MG63 (cell line): ENCODE measurements at regions not wholly inside any gene's neighbourhood (a gene's known extent, or its start where the extent isn't known, plus 50 kb on each side); places are given as distances from the start of the nearest gene placed in this dataset.
"Not testable (repeated sequence)": the region's sequence is repeated elsewhere in the genome, so short reads cannot be mapped to it uniquely, and the experiment has no call there.

ENCODE experiments used
- DNase-seq: peaks from one replicate; pipeline ENCODE4 v3.0.0-alpha.2; 2020
- H3K27me3 ChIP-seq: fragments of 250-450 bp; sonication (Bioruptor Pico); 2 replicates; pipeline ENCODE4 v1.5.1; 2020; ENCODE audit warnings: mild to moderate bottlenecking, moderate library complexity
- H3K36me3 ChIP-seq: fragments of 250-450 bp; sonication (Bioruptor Pico); 2 replicates; pipeline ENCODE4 v1.5.1; 2020; ENCODE audit warnings: mild to moderate bottlenecking, moderate library complexity
- H3K4me3 ChIP-seq: fragments of 250-450 bp; sonication (Bioruptor Pico); 2 replicates; pipeline ENCODE4 v1.5.1; 2020; ENCODE audit warnings: mild to moderate bottlenecking, moderate library complexity
- H3K9me3 ChIP-seq: fragments of 250-450 bp; sonication (Bioruptor Pico); 2 replicates; pipeline ENCODE4 v1.5.1; 2020; ENCODE audit warnings: mild to moderate bottlenecking, moderate library complexity

DNA sequence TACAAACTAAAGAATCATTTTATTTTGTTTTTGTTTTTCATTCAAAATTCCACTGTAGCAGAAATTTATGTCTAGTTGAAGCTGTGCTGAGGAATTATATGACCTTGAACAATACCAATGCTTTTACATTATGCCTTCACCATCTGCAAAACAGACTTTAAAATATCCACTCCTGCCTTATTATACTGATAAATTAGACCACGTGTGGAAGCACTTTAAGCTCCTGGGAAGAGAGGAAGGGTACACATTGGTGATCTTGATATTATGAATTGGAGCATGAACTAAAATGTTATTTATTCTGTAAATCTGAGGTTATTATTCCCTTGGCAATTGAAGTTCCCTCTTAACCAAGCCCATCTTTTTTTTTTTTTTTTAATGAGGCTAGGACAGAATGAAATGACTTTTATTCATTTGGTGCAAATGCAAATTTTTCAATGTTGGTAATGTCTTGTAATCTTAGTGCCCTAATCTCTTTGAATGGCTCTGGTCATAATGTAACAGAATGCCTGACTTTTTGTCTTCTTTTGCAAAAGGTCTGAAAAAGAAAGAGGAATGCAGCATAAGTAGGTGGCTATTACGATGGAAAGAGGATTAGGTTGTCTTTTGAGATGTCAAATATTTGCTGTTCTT lies 139.9 kb upstream of the COBL start:
- no peak for DNase-seq

DNA sequence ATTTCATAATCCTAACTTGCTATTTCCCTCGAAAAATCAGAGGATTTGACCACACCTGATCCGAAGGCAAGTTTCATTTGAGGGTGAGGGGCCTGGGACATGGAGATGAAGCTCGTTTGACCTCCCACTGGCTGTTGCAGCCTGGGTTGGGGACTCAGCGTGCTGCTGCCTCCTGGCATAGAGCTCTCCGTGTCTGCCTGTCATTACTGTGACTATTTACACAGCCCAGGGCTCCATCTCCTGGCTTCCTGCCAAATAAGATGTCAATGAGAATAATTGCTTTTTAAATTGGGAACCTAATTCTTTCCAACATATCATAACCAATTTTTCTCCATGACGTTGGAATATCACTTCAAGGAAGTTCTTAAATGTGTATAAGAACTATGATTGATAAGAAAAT lies 139.3 kb upstream of the COBL start:
- Histone ChIP-seq H3K4me3 (no peak overlapping the region), H3K9me3 (no peaks in the 10 kb centered on the region), H3K27me3 (no peaks in the 10 kb centered on the region)

More for the DNA sequence above, 139.9 kb upstream of the COBL start:
- Histone ChIP-seq H3K9me3 (no peaks in the 10 kb centered on the region), H3K36me3 (no peaks in the 10 kb centered on the region), H3K4me3 (no peak overlapping the region), H3K27me3 (no peaks in the 10 kb centered on the region)

DNA sequence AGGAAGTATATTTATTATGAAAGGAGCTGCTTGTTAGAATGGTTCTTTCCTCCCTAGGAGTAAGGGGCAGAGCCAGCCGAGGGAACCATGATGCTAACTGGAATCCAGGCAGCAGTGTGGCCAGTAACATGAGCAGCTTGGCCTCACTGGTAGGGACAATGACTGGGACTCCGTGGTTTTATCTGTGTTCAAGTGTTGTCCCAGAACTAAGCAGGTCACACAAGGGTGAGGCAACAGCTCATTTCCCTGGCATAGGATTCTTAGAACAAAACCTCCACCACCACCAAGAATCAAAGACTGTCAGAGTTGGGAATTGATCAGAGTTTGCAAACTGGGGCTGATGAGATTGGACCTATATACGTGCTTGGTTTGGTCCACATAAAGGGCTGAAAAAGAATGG lies 138.9 kb upstream of the COBL start:
- H3K9me3 ChIP-seq = no peaks in the 10 kb centered on the region
- no peaks in the 10 kb centered on the region for H3K36me3 ChIP-seq
- DNase-seq = no peak
- no peaks in the 10 kb centered on the region for H3K27me3 ChIP-seq
- H3K4me3 ChIP-seq = no peak overlapping the region

More for the DNA sequence above, 139.3 kb upstream of the COBL start:
- no peaks in the 10 kb centered on the region for H3K36me3 ChIP-seq
- DNase-seq = no peak

DNA sequence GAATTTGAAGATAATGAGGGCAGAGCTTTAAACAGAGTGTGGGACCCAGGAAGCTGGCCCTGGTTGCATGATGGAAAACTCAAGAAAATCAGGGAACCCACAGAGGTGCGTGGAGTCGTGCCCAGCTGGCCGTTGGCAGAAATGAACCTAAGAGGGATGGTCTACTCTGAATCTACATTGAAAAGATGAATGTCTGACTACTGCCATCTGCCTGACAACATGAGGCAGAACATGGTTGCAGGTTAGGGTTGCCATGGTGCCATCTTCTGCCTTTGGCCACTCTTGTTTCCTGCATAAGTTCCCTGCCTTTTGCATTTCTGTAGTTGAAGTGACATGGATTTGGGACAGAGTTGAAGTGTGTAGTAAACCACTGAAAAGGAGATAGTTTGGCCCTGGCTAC lies 138.5 kb upstream of the COBL start:
- no peak for DNase-seq
- Histone ChIP-seq H3K4me3 (no peak overlapping the region), H3K9me3 (no peaks in the 10 kb centered on the region), H3K36me3 (no peaks in the 10 kb centered on the region), H3K27me3 (no peaks in the 10 kb centered on the region)

DNA sequence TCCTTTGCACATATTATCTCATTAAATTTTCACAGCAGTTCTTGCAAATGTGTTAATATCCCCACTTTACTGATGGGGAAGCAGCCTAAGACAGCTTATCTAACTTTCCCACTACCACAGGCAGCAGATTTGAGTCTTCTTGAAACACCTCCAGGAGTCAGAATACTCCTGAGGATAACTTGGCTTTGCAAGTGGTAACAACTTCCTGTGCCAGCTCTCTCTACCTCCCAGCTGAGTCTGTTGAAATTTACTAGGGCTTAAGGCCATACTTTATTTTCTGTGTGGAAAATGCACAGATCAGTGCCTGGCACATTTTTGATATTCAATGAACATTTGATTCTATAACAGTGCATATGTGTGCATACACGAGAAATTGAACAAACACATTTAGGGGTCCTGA lies 136.1 kb upstream of the COBL start:
- no peak for DNase-seq
- Histone ChIP-seq H3K9me3 (no peaks in the 10 kb centered on the region), H3K27me3 (no peaks in the 10 kb centered on the region), H3K4me3 (no peak overlapping the region), H3K36me3 (no peaks in the 10 kb centered on the region)

DNA sequence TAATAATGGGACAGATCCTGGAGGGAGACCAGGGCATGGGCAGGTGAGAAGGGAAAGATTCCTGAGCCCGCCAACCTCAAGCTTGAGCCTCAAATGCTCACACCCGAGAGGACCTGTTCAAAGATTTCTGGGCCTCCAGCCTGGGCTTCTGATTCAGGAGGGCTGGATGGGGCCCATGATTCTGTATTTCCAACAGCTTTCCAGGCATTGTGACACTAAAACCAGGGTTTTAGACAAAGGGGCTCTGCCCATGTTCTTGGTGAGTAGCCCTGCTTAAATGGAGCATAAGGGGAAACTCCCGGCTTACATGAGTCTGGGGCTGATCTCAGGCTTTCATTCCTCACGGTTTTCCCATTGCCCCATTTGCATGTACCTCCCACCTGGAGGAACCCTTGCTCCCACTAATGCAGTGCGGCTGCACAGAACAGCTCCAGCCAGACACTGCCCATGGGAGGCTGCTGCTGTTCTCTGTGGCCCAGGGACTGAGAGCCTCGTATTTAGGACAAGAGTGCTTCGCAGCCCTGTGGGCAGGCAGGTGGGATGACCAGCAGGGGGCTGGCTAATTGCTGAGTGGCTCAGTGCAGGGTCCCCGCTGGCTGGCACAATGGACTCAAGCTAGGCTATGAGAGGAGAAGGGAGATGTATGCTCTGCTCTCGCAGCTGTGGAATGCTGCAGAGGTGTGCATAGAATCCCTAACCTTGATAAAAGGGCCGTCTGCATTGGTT lies 135.3 kb upstream of the COBL start:
- H3K27me3 ChIP-seq = no peaks in the 10 kb centered on the region
- H3K36me3 ChIP-seq = no peaks in the 10 kb centered on the region
- H3K9me3 ChIP-seq = no peaks in the 10 kb centered on the region
- H3K4me3 ChIP-seq = no peak overlapping the region
- DNase-seq = no peak

DNA sequence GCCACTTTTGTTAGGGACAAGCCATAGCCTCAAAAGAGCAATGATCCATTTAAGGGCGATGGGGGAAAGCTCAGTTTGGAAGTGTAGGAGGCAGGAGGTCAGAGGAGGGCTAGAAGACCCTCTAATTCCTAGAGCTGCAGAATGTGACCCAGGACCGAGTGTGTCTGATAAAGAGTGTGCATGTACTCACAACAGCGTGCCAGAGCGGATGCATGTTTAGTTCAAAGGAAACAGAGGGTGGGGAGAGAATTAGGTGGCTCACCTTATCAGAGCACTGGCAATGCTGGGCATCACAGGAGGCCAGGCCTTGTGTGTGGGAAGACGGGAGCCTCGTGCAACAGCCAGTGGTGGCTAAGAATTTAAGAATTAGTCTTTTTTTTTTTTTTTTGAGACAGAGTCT lies 133.9 kb upstream of the COBL start:
- H3K27me3 ChIP-seq = no peaks in the 10 kb centered on the region
- H3K36me3 ChIP-seq = no peaks in the 10 kb centered on the region
- no peaks in the 10 kb centered on the region for H3K9me3 ChIP-seq
- H3K4me3 ChIP-seq = no peak overlapping the region
- no peak for DNase-seq

DNA sequence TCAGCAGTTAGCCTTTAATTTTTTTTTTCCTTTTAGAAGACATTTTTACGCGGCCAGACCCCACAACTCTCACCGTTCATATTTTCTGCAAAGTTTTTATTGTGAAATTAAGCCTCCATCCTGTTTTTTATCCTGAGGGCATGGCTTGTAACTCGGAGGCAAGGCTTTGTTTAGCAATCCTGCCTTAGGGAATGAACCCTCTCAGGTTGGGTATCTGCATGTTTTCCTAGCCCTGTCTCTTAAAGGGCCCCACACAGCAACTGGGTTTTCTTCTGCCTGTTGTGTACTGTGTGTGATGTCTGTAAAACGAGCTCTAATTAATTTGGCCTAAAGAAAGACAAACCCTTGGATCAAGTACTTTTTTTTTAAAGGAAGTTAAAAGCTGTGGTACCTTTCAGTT lies 130.2 kb upstream of the COBL start:
- no peak for DNase-seq
- no peak overlapping the region for H3K4me3 ChIP-seq
- no peaks in the 10 kb centered on the region for H3K9me3 ChIP-seq
- no peaks in the 10 kb centered on the region for H3K27me3 ChIP-seq
- H3K36me3 ChIP-seq = no peaks in the 10 kb centered on the region

DNA sequence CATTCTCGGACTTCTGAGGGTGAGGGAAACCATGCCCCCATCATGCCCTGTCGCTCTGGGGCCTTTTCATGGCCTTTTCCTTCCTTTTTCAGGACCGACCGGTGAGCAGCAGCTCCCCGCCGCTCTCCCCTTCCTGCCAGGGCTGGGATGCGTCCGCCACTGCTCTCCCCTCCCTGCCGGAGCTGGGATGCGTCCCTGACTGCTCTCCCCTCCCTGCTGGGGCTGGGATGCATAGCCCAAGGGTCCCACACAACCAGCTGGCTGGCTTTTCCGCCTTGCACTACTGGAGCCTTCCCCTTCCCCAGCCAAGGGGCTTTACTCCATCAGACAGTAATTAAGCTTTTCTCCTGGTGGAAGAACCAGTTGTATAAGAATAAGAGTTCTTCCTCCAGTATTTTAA lies 129.7 kb upstream of the COBL start:
- Histone ChIP-seq H3K27me3 (no peaks in the 10 kb centered on the region), H3K9me3 (no peaks in the 10 kb centered on the region), H3K36me3 (no peaks in the 10 kb centered on the region), H3K4me3 (no peak overlapping the region)
- no peak for DNase-seq

DNA sequence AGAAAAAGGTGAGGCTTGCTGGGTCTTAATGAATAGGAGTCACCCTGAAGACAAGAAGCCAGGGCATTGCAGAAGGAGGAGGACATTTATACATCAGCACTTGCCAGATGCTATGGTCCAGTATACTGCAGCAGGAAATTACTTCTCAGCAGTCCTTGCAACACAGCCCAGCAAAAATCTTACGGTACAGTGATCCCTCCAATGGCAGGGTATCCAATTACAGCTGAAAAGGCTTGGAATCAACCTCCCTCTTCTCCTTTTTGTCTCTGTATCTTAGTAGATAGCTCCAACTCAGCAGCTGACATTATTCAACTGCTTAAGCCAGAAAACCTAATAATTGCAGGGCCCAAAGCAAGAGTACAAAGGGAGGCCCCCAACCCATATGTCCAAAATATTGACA lies 128.3 kb upstream of the COBL start:
- H3K9me3 ChIP-seq = no peaks in the 10 kb centered on the region
- no peak overlapping the region for H3K4me3 ChIP-seq
- H3K36me3 ChIP-seq = no peaks in the 10 kb centered on the region
- no peak for DNase-seq
- H3K27me3 ChIP-seq = no peaks in the 10 kb centered on the region

DNA sequence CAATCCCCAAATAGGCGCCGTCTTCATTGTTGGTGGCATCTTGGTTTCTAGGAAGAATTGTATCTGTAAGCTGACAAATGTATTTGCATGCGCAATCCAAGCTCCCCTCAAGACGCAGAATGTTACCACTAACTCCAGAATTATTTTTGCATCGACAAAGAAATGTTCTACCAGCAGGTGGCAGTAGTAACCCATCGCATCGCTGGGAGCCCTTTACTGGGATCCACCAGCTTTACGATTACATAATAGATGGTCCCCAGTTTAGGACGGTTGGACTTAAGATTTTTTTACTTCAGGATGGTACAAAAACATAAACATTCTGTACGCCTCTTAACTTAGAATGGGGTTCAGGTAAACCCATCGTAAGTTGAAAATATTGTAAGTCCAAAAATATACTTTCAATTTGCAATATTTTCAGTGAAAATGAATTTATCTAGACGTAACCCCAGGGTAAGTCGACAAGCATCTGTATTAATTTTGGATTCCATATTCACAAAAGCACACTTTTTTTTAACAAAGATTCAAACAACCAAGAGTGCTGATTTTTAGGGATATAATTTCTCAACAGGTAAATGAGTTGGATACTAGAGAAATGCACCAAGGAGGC lies 114.0 kb upstream of the COBL start:
- Histone ChIP-seq H3K9me3 (no peaks in the 10 kb centered on the region), H3K36me3 (no peaks in the 10 kb centered on the region), H3K4me3 (no peak overlapping the region), H3K27me3 (no peaks in the 10 kb centered on the region)
- DNase-seq = no peak

DNA sequence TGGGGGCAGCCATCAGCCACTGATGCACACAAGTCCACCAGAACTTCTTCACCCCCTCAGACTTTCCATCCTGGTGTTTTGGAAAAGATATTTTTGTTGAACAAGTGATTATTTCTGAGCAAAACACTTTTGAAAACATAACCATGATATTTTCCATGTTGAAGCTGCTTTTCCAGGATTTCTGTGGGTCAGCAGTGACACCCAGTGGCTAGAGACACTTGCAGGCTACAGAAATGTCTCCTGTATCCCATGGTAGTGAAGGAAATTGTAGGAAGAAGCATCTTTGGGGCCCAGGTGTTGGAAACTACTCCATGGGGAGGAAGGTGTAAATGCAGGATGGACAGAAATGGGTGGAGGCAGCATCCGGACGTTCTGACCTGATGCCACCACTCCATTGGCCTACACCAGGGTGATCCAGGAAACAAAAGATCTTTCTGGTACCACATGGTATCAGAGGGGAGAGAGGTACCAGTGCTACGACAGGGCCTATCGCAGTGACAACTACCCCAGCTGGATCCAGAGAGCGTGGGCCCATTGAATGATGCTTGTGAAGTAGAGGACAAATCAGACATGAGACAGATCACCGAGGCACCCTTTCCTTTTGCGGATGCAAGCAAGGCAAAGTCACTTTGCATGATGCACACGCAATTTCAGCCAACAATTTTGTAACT lies 111.7 kb upstream of the COBL start:
- Histone ChIP-seq H3K4me3 (no peak overlapping the region), H3K36me3 (no peaks in the 10 kb centered on the region), H3K9me3 (no peaks in the 10 kb centered on the region), H3K27me3 (no peaks in the 10 kb centered on the region)
- DNase-seq = no peak

DNA sequence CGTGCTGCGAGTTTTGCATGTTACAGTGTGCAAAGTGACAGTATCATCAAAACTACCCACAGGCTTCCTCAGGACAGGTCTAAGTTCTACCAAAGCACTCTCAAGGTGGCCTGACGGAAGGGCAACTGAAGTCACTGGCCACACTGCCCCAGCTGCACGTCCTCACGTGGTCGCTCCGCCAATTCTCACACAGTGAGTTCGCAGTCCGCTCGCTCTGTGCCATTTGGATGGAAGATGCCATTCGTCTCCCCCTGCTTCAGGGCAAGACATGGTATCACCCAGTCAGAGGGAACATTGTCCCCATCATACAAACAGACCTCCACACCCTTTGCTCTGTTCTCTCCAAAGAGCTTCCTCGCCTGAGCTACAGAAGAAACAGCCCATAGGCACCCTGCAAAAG lies 109.6 kb upstream of the COBL start:
- no peak for DNase-seq

DNA sequence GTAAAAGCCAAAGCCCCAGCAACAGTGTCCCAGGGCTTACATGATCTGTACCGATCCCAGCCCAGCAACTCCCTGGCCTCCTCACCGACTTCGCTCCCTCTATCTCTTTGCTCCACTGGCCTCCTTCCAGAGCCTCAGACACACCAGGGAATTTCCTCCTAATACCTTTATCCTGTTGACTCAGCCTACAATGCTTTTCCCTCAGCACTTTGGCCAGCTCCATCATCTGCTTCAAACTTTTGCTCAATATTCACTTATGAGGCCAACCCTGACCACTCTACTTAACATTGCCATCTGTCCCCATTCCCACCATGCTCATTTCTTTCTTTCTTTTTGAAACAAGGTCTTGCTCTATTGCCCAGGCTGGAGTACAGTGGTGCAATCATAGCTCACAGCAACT lies 93.3 kb upstream of the COBL start:
- H3K4me3 ChIP-seq, H3K9me3 ChIP-seq, H3K27me3 ChIP-seq, H3K36me3 ChIP-seq, DNase-seq: not testable (repeated sequence)

More for the DNA sequence above, 109.6 kb upstream of the COBL start:
- Histone ChIP-seq H3K4me3 (no peak overlapping the region), H3K9me3 (no peaks in the 10 kb centered on the region), H3K36me3 (no peaks in the 10 kb centered on the region), H3K27me3 (no peaks in the 10 kb centered on the region)

DNA sequence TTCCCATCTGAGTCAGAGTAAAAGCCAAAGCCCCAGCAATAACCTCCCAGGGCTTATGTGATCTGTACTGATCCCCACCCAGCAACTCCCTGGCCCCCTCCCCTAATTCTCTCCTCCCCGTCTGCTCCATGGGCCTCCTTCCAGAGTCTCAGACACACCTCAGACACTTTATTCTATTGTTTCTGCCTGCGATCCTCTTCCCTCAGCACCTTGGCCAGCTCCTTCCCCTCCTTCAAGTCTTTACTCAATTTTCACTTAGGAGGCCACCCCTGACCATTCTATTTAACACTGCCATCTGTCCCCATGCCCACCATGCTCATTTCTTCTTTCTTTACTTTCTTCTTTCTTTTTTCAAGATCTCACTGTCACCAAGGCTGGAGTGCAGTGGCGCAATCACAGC lies 81.0 kb upstream of the COBL start:
- not testable (repeated sequence) for H3K36me3 ChIP-seq

DNA sequence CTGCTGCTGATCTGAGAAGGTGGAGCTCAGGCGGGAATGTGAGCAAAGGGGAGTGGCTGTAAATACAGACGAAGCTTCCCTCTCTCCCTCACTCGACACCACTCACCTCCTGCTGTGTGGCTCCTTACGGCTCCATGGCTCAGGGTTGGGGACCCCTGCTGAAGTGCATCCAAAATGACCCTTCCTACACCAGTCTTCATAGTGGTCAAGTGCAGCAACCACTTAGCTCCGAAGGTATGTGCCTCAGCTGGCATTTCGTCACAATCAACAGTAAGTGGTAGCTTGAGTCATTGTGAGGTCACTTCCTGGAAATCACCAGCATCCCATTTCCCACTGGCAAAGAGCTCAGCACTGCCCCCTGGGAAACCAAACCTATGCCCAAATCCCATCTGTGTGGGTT lies 76.4 kb upstream of the COBL start:
- peak; percentile 16 for DNase-seq
- H3K4me3 ChIP-seq, H3K36me3 ChIP-seq, H3K27me3 ChIP-seq, H3K9me3 ChIP-seq: not testable (repeated sequence)

More for the DNA sequence above, 81.0 kb upstream of the COBL start:
- not testable (repeated sequence) for H3K27me3 ChIP-seq, H3K4me3 ChIP-seq, H3K9me3 ChIP-seq, DNase-seq

DNA sequence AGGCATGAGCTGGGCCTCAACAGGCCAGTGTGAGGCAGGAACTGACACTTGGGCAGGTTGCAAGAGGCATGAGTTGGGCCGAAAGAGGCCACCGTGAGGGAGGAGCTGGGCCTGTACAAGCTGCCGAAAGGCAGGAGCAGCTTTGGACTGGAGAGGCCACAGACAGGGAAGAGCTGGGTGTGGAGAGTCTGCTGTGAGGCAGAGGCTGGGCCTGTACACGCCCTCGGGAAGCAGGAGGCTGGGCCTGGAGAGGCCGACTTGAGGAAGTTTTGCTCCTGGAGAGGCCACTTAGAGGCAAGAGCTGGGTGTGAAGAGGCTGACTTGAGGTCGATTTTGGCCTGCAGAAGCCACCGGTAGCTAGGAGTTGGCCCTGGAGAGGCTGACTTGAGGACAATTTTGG lies 73.3 kb upstream of the COBL start:
- not testable (repeated sequence) for H3K9me3 ChIP-seq, H3K36me3 ChIP-seq, DNase-seq

More for the DNA sequence above, 73.3 kb upstream of the COBL start:
- H3K27me3 ChIP-seq, H3K4me3 ChIP-seq: not testable (repeated sequence)
